ENCODE measurements at regions not wholly inside any gene's neighbourhood (a gene's known extent, or its start where the extent isn't known, plus 50 kb on each side); places are given as distances from the start of the nearest gene placed in this dataset.

GRCh38 chr6:130276507-130276906, 53.8 kb upstream of the SAMD3 start:
- Histone ChIP-seq H3K4me3 (no peak overlapping the region), H3K4me1 (no peaks in the 10 kb centered on the region), H3K36me3 (no peaks in the 10 kb centered on the region), H3K27me3 (no peaks in the 10 kb centered on the region), H3K27ac (no peak overlapping the region), H3K9me3 (peaks cover 0 to 36% (median 9%) of the 10 kb centered on the region in 4 donors)
- WGBS, 2 donors: 76 to 83% methylated on average over 1 of the region's 1 CpG
- DNase-seq (ENCODE audit: low spot score in 2 of 2): no peak
- TF ChIP-seq CTCF (IDR thresholded peaks at IDR 0.05) (no peak), POLR2A (IDR thresholded peaks at IDR 0.05) (no peak)

GRCh38 chr6:130274007-130274406, 51.3 kb upstream of the SAMD3 start:
- Histone ChIP-seq H3K27ac (no peak overlapping the region), H3K4me3 (no peak overlapping the region), H3K4me1 (no peaks in the 10 kb centered on the region), H3K27me3 (no peaks in the 10 kb centered on the region), H3K9me3 (peaks cover 0 to 36% (median 9%) of the 10 kb centered on the region in 4 donors), H3K36me3 (no peaks in the 10 kb centered on the region)
- 94 to 100% methylated on average over 1 of the region's 1 CpG for WGBS, 2 donors
- DNase-seq (ENCODE audit: low spot score in 2 of 2): no peak
- no peak for TF ChIP-seq CTCF (IDR thresholded peaks at IDR 0.05)
- TF ChIP-seq EP300 (IDR thresholded peaks at IDR 0.05): no peak
- no peak for TF ChIP-seq POLR2A (IDR thresholded peaks at IDR 0.05)

Data from tibial nerve (tissue), 4 donors.